ENCODE measurements at regions not wholly inside any gene's neighbourhood (a gene's known extent, or its start where the extent isn't known, plus 50 kb on each side); places are given as distances from the start of the nearest gene placed in this dataset.

GRCh38 chr16:64869781-64870180 is 252.1 kb downstream of the CDH11 start:
- TF ChIP-seq, protein P1, sequence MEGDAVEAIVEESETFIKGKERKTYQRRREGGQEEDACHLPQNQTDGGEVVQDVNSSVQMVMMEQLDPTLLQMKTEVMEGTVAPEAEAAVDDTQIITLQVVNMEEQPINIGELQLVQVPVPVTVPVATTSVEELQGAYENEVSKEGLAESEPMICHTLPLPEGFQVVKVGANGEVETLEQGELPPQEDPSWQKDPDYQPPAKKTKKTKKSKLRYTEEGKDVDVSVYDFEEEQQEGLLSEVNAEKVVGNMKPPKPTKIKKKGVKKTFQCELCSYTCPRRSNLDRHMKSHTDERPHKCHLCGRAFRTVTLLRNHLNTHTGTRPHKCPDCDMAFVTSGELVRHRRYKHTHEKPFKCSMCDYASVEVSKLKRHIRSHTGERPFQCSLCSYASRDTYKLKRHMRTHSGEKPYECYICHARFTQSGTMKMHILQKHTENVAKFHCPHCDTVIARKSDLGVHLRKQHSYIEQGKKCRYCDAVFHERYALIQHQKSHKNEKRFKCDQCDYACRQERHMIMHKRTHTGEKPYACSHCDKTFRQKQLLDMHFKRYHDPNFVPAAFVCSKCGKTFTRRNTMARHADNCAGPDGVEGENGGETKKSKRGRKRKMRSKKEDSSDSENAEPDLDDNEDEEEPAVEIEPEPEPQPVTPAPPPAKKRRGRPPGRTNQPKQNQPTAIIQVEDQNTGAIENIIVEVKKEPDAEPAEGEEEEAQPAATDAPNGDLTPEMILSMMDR (IDR thresholded peaks at IDR 0.05): no peak
- TF ChIP-seq, protein P2, sequence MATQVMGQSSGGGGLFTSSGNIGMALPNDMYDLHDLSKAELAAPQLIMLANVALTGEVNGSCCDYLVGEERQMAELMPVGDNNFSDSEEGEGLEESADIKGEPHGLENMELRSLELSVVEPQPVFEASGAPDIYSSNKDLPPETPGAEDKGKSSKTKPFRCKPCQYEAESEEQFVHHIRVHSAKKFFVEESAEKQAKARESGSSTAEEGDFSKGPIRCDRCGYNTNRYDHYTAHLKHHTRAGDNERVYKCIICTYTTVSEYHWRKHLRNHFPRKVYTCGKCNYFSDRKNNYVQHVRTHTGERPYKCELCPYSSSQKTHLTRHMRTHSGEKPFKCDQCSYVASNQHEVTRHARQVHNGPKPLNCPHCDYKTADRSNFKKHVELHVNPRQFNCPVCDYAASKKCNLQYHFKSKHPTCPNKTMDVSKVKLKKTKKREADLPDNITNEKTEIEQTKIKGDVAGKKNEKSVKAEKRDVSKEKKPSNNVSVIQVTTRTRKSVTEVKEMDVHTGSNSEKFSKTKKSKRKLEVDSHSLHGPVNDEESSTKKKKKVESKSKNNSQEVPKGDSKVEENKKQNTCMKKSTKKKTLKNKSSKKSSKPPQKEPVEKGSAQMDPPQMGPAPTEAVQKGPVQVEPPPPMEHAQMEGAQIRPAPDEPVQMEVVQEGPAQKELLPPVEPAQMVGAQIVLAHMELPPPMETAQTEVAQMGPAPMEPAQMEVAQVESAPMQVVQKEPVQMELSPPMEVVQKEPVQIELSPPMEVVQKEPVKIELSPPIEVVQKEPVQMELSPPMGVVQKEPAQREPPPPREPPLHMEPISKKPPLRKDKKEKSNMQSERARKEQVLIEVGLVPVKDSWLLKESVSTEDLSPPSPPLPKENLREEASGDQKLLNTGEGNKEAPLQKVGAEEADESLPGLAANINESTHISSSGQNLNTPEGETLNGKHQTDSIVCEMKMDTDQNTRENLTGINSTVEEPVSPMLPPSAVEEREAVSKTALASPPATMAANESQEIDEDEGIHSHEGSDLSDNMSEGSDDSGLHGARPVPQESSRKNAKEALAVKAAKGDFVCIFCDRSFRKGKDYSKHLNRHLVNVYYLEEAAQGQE (IDR thresholded peaks at IDR 0.05; ENCODE audit: insufficient read depth in 1 of 2, low read depth in 2 of 2, low read length in 1 of 2): no peak
- TF ChIP-seq POLR2AphosphoS5 (IDR thresholded peaks at IDR 0.05; ENCODE audit: low read depth, low read length) (no peak), SIN3A (IDR thresholded peaks at IDR 0.05; ENCODE audit: borderline replicate concordance, insufficient read depth, low read depth, low read length) (no peak)
